ENCODE measurements at regions not wholly inside any gene's neighbourhood (a gene's known extent, or its start where the extent isn't known, plus 50 kb on each side); places are given as distances from the start of the nearest gene placed in this dataset.

GRCh38 chr6:158262082-158262481 is 50.2 kb upstream of the TULP4 start:
- TF ChIP-seq POLR2AphosphoS5 (IDR thresholded peaks at IDR 0.05; ENCODE audit: low read depth, low read length) (no peak), SPI1 (IDR thresholded peaks at IDR 0.05; ENCODE audit: low read depth, low read length) (no peak)
